Activated CD4-positive, alpha-beta memory T cell treated with anti-CD3 and anti-CD28 coated beads for 36 hours (primary cell): ENCODE measurements at regions not wholly inside any gene's neighbourhood (a gene's known extent, or its start where the extent isn't known, plus 50 kb on each side); places are given as distances from the start of the nearest gene placed in this dataset.

Experiments used
- CTCF ChIA-PET: fragments of 350-600 bp; sonication (Branson Sonifier 250); formaldehyde crosslinking; loops from one replicate; lab custom pipeline; 2021; ENCODE audit warnings: antibody characterized with exemption, inconsistent platforms; lab: Charles Lee
- POLR2A ChIA-PET: fragments of 350-600 bp; sonication (Branson Sonifier 250); formaldehyde crosslinking; loops from one replicate; lab custom pipeline; 2021; ENCODE audit warnings: antibody characterized with exemption; lab: Charles Lee
- DNase-seq: peaks from one replicate; pipeline ENCODE4 v3.0.0-alpha.2; 2020
- H3K27ac Mint-ChIP-seq: one replicate; pipeline ENCODE4 v1.8.0; 2021; ENCODE audit warnings: mixed read lengths
- H3K27me3 Mint-ChIP-seq: one replicate; pipeline ENCODE4 v1.8.0; 2021; ENCODE audit warnings: mixed read lengths
- H3K36me3 Mint-ChIP-seq: one replicate; pipeline ENCODE4 v1.8.0; 2021; ENCODE audit warnings: mixed read lengths
- H3K4me1 Mint-ChIP-seq: one replicate; pipeline ENCODE4 v1.8.0; 2021; ENCODE audit warnings: low read depth, mixed read lengths
- H3K4me3 Mint-ChIP-seq: one replicate; pipeline ENCODE4 v1.8.0; 2021; ENCODE audit warnings: mild to moderate bottlenecking, mixed read lengths
- H3K9me3 Mint-ChIP-seq: one replicate; pipeline ENCODE4 v1.8.0; 2021; ENCODE audit warnings: mixed read lengths
- intact Hi-C: fragments of 100-400 bp; cut with micrococcal nuclease; formaldehyde crosslinking; loops from one replicate; pipeline ENCODE4 v1.15.1; 2023

GRCh38 chr6:43903739-43904290 lies 133.8 kb downstream of the VEGFA start:
- Mint-ChIP-seq H3K27ac (no peak overlapping the region), H3K27me3 (peaks cover 4% of the 10 kb centered on the region), H3K4me1 (no peaks in the 10 kb centered on the region), H3K4me3 (no peak overlapping the region), H3K9me3 (no peaks in the 10 kb centered on the region), H3K36me3 (no peaks in the 10 kb centered on the region)
- ChIA-PET CTCF (no interaction called here), POLR2A (no interaction called here)
- DNase-seq, result no peak
- intact Hi-C loops, result no loop called here

GRCh38 chr6:43901733-43902230 lies 131.8 kb downstream of the VEGFA start:
- no peaks in the 10 kb centered on the region for H3K4me1 Mint-ChIP-seq
- intact Hi-C loops, result no loop called here
- H3K27me3 Mint-ChIP-seq, result peaks cover 3% of the 10 kb centered on the region
- H3K9me3 Mint-ChIP-seq, result no peaks in the 10 kb centered on the region
- DNase-seq, result no peak
- no peak overlapping the region for H3K27ac Mint-ChIP-seq
- no peaks in the 10 kb centered on the region for H3K36me3 Mint-ChIP-seq
- H3K4me3 Mint-ChIP-seq, result no peak overlapping the region
- CTCF ChIA-PET, result interaction anchor here (1.0 to 1.6 kb wide), 2 partner anchors 31 to 177 kb away, joined by 3 to 4 read pairs; no protein-coding TSS in a partner anchor
- POLR2A ChIA-PET, result interaction anchor here (1.0 kb wide), 1 partner anchor 161 kb away, joined by 3 read pairs; no protein-coding TSS in a partner anchor

- no peak overlapping the region for H3K27ac Mint-ChIP-seq
- intact Hi-C loops, result no loop called here
- POLR2A ChIA-PET, result interaction anchor here (1.0 kb wide), 1 partner anchor 161 kb away, joined by 3 read pairs; no protein-coding TSS in a partner anchor
Measured at GRCh38 chr6:43900916-43901732, 131.1 kb downstream of the VEGFA start.

GRCh38 chr6:43900560-43900915 lies 130.5 kb downstream of the VEGFA start:
- H3K4me1 Mint-ChIP-seq, result no peaks in the 10 kb centered on the region
- ChIA-PET POLR2A (no interaction called here), CTCF (interaction anchor here (1.6 kb wide), 1 partner anchor 178 kb away, joined by 4 read pairs; no protein-coding TSS in a partner anchor)
- no peak overlapping the region for H3K4me3 Mint-ChIP-seq
- no peak for DNase-seq
- H3K27ac Mint-ChIP-seq, result no peak overlapping the region
- H3K36me3 Mint-ChIP-seq, result no peaks in the 10 kb centered on the region
- intact Hi-C loops, result no loop called here
- no peaks in the 10 kb centered on the region for H3K27me3 Mint-ChIP-seq
- H3K9me3 Mint-ChIP-seq, result no peaks in the 10 kb centered on the region

More at GRCh38 chr6:43900916-43901732, 131.1 kb downstream of the VEGFA start:
- H3K4me1 Mint-ChIP-seq, result no peaks in the 10 kb centered on the region
- no peaks in the 10 kb centered on the region for H3K36me3 Mint-ChIP-seq
- H3K27me3 Mint-ChIP-seq, result no peaks in the 10 kb centered on the region
- H3K9me3 Mint-ChIP-seq, result no peaks in the 10 kb centered on the region
- CTCF ChIA-PET, result interaction anchor here (1.0 to 1.6 kb wide), 2 partner anchors 31 to 178 kb away, joined by 3 to 4 read pairs; no protein-coding TSS in a partner anchor
- H3K4me3 Mint-ChIP-seq, result no peak overlapping the region
- no peak for DNase-seq

- H3K4me3 Mint-ChIP-seq, result no peak overlapping the region
- H3K36me3 Mint-ChIP-seq, result no peaks in the 10 kb centered on the region
- intact Hi-C loops, result no loop called here
- H3K27me3 Mint-ChIP-seq, result peaks cover 1% of the 10 kb centered on the region
- H3K27ac Mint-ChIP-seq, result no peak overlapping the region
- H3K4me1 Mint-ChIP-seq, result no peaks in the 10 kb centered on the region
- CTCF ChIA-PET, result no interaction called here
- POLR2A ChIA-PET, result no interaction called here
- no peaks in the 10 kb centered on the region for H3K9me3 Mint-ChIP-seq
- no peak for DNase-seq
Measured at GRCh38 chr6:43899830-43900229, 129.8 kb downstream of the VEGFA start.

- CTCF ChIA-PET, result no interaction called here
- no peaks in the 10 kb centered on the region for H3K4me1 Mint-ChIP-seq
Measured at GRCh38 chr6:43898358-43899131, 128.5 kb downstream of the VEGFA start.

GRCh38 chr6:43897571-43898302 lies 127.7 kb downstream of the VEGFA start:
- no peaks in the 10 kb centered on the region for H3K36me3 Mint-ChIP-seq
- H3K27me3 Mint-ChIP-seq, result peaks cover 1% of the 10 kb centered on the region
- no peaks in the 10 kb centered on the region for H3K9me3 Mint-ChIP-seq
- H3K4me3 Mint-ChIP-seq, result no peak overlapping the region
- H3K4me1 Mint-ChIP-seq, result no peaks in the 10 kb centered on the region
- no peak overlapping the region for H3K27ac Mint-ChIP-seq
- intact Hi-C loops, result no loop called here
- ChIA-PET CTCF (no interaction called here), POLR2A (no interaction called here)
- no peak for DNase-seq

More at GRCh38 chr6:43898358-43899131, 128.5 kb downstream of the VEGFA start:
- Mint-ChIP-seq H3K36me3 (no peaks in the 10 kb centered on the region), H3K9me3 (no peaks in the 10 kb centered on the region), H3K27me3 (peaks cover 1% of the 10 kb centered on the region), H3K4me3 (no peak overlapping the region), H3K27ac (no peak overlapping the region)
- intact Hi-C loops, result no loop called here
- POLR2A ChIA-PET, result no interaction called here
- no peak for DNase-seq

GRCh38 chr6:43896329-43897255 lies 126.6 kb downstream of the VEGFA start:
- H3K27me3 Mint-ChIP-seq, result peaks cover 5% of the 10 kb centered on the region
- POLR2A ChIA-PET, result no interaction called here
- CTCF ChIA-PET, result no interaction called here
- H3K9me3 Mint-ChIP-seq, result no peaks in the 10 kb centered on the region
- no peak for DNase-seq
- no peaks in the 10 kb centered on the region for H3K4me1 Mint-ChIP-seq
- no peaks in the 10 kb centered on the region for H3K36me3 Mint-ChIP-seq
- H3K27ac Mint-ChIP-seq, result no peak overlapping the region
- no peak overlapping the region for H3K4me3 Mint-ChIP-seq
- intact Hi-C loops, result no loop called here

- Mint-ChIP-seq H3K4me3 (no peak overlapping the region), H3K36me3 (no peaks in the 10 kb centered on the region), H3K4me1 (peaks cover 3% of the 10 kb centered on the region), H3K27me3 (peaks cover 9% of the 10 kb centered on the region), H3K9me3 (no peaks in the 10 kb centered on the region), H3K27ac (no peak overlapping the region)
- intact Hi-C loops, result no loop called here
- DNase-seq, result no peak
- POLR2A ChIA-PET, result no interaction called here
- CTCF ChIA-PET, result no interaction called here
Measured at GRCh38 chr6:43895656-43896328, 125.8 kb downstream of the VEGFA start.

GRCh38 chr6:43893073-43893472 lies 123.1 kb downstream of the VEGFA start:
- ChIA-PET POLR2A (no interaction called here), CTCF (no interaction called here)
- DNase-seq, result no peak
- H3K9me3 Mint-ChIP-seq, result no peaks in the 10 kb centered on the region
- peaks cover 22% of the 10 kb centered on the region for H3K27me3 Mint-ChIP-seq
- no peaks in the 10 kb centered on the region for H3K36me3 Mint-ChIP-seq
- peaks cover 3% of the 10 kb centered on the region for H3K4me1 Mint-ChIP-seq
- intact Hi-C loops, result no loop called here
- H3K4me3 Mint-ChIP-seq, result no peak overlapping the region
- no peak overlapping the region for H3K27ac Mint-ChIP-seq
